ENCODE measurements at regions not wholly inside any gene's neighbourhood (a gene's known extent, or its start where the extent isn't known, plus 50 kb on each side); places are given as distances from the start of the nearest gene placed in this dataset.

- DNase-seq = no peak
These were observed 805.9 kb downstream of the TLE1 start for GRCh38 chr9:80883426-80883825.

GRCh38 chr9:80881940-80882339 is 807.4 kb downstream of the TLE1 start:
- no peak for DNase-seq

GRCh38 chr9:80881320-80881719 is 808.0 kb downstream of the TLE1 start:
- DNase-seq = no peak

GRCh38 chr9:80878556-80878955 is 810.8 kb downstream of the TLE1 start:
- no peak for DNase-seq

GRCh38 chr9:80875947-80876346 is 813.4 kb downstream of the TLE1 start:
- DNase-seq = no peak

GRCh38 chr9:80874276-80874675 is 815.1 kb downstream of the TLE1 start:
- DNase-seq = no peak

- no peak for DNase-seq
These were observed 815.5 kb downstream of the TLE1 start for GRCh38 chr9:80873861-80874260.

GRCh38 chr9:80871596-80871995 is 817.8 kb downstream of the TLE1 start:
- no peak for DNase-seq

- DNase-seq = no peak
These were observed 821.6 kb downstream of the TLE1 start for GRCh38 chr9:80867731-80868130.

- no peak for DNase-seq
These were observed 822.6 kb downstream of the TLE1 start for GRCh38 chr9:80866576-80867227.

GRCh38 chr9:80866121-80866520 is 823.2 kb downstream of the TLE1 start:
- no peak for DNase-seq

GRCh38 chr9:80843028-80843427 is 846.3 kb downstream of the TLE1 start:
- DNase-seq = no peak

GRCh38 chr9:80842389-80842788 is 847.0 kb downstream of the TLE1 start:
- no peak for DNase-seq

GRCh38 chr9:80841888-80842287 is 847.5 kb downstream of the TLE1 start:
- DNase-seq = no peak

- no peak for DNase-seq
These were observed 849.3 kb downstream of the TLE1 start for GRCh38 chr9:80839821-80840675.

GRCh38 chr9:80836013-80836412 is 853.3 kb downstream of the TLE1 start:
- no peak for DNase-seq

- DNase-seq = no peak
These were observed 857.6 kb downstream of the TLE1 start for GRCh38 chr9:80831751-80832150.

- DNase-seq = no peak
These were observed 877.7 kb downstream of the TLE1 start for GRCh38 chr9:80811656-80812055.

GRCh38 chr9:80811003-80811402 is 878.3 kb downstream of the TLE1 start:
- no peak for DNase-seq

GRCh38 chr9:80806671-80807070 is 882.7 kb downstream of the TLE1 start:
- DNase-seq = no peak

GRCh38 chr9:80804873-80805272 is 884.5 kb downstream of the TLE1 start:
- DNase-seq = no peak

- no peak for DNase-seq
These were observed 891.3 kb downstream of the TLE1 start for GRCh38 chr9:80797831-80798688.

- DNase-seq = no peak
These were observed 892.1 kb downstream of the TLE1 start for GRCh38 chr9:80797101-80797829.

Data from effector CD8-positive, alpha-beta T cell (primary cell).